NCI-H187 treated with DMSO at 0.1 percent for 48 hours (cell line): ENCODE measurements at regions not wholly inside any gene's neighbourhood (a gene's known extent, or its start where the extent isn't known, plus 50 kb on each side); places are given as distances from the start of the nearest gene placed in this dataset.

Experiments used
- DNase-seq: peaks from one replicate; lab custom pipeline; 2025; lab: John Stamatoyannopoulos, UW

GRCh38 chr2:195408196-195408595, 248.8 kb upstream of the SLC39A10 start:
- no peak for DNase-seq

GRCh38 chr2:195407783-195408182, 249.2 kb upstream of the SLC39A10 start:
- DNase-seq, result no peak

GRCh38 chr2:195406886-195407603, 250.0 kb upstream of the SLC39A10 start:
- DNase-seq, result no peak

GRCh38 chr2:195404651-195405050, 252.4 kb upstream of the SLC39A10 start:
- no peak for DNase-seq

GRCh38 chr2:195396479-195396878, 260.5 kb upstream of the SLC39A10 start:
- no peak for DNase-seq

- DNase-seq, result no peak
Observed at GRCh38 chr2:195395362-195395761, 261.7 kb upstream of the SLC39A10 start.

GRCh38 chr2:195392446-195393336, 264.3 kb upstream of the SLC39A10 start:
- DNase-seq, result no peak

GRCh38 chr2:195390686-195391321, 266.2 kb upstream of the SLC39A10 start:
- no peak for DNase-seq

- no peak for DNase-seq
Observed at GRCh38 chr2:195388028-195388427, 269.0 kb upstream of the SLC39A10 start.

GRCh38 chr2:195382186-195382585, 274.8 kb upstream of the SLC39A10 start:
- no peak for DNase-seq

GRCh38 chr2:195370167-195370943, 286.7 kb upstream of the SLC39A10 start:
- no peak for DNase-seq

- no peak for DNase-seq
Observed at GRCh38 chr2:195369218-195369587, 287.8 kb upstream of the SLC39A10 start.

GRCh38 chr2:195368249-195369217, 288.5 kb upstream of the SLC39A10 start:
- DNase-seq, result no peak

- DNase-seq, result no peak
Observed at GRCh38 chr2:195367809-195368208, 289.2 kb upstream of the SLC39A10 start.

- no peak for DNase-seq
Observed at GRCh38 chr2:195364015-195364965, 292.7 kb upstream of the SLC39A10 start.

- no peak for DNase-seq
Observed at GRCh38 chr2:195363496-195363895, 293.5 kb upstream of the SLC39A10 start.

GRCh38 chr2:195360242-195360641, 296.8 kb upstream of the SLC39A10 start:
- no peak for DNase-seq

- DNase-seq, result no peak
Observed at GRCh38 chr2:195359043-195359735, 297.8 kb upstream of the SLC39A10 start.

- no peak for DNase-seq
Observed at GRCh38 chr2:195356920-195357440, 300.0 kb upstream of the SLC39A10 start.
